WTC11 (cell line): ENCODE measurements at regions not wholly inside any gene's neighbourhood (a gene's known extent, or its start where the extent isn't known, plus 50 kb on each side); places are given as distances from the start of the nearest gene placed in this dataset.

Source experiments
- ATAC-seq: fragments of 200-7000 bp; cut with Tn5 transposase; 2 replicates; pipeline ENCODE4 v1.10.0; 2021; ENCODE audit warnings: mild to moderate bottlenecking, moderate library complexity
- CTCF ChIA-PET: fragments of 300-600 bp; sonication (Branson Sonifier 250); formaldehyde crosslinking; loops from one replicate; lab custom pipeline; 2021; ENCODE audit warnings: antibody characterized with exemption; lab: Charles Lee
- POLR2A ChIA-PET: fragments of 350-600 bp; sonication (Branson Sonifier 250); formaldehyde crosslinking; loops from one replicate; lab custom pipeline; 2021; ENCODE audit warnings: antibody characterized with exemption; lab: Charles Lee
- DNase-seq: peaks from one replicate; pipeline ENCODE4 v3.0.0; 2021; ENCODE audit warnings: low spot score
- H3K27ac Mint-ChIP-seq: 2 replicates; pipeline ENCODE4 v1.8.0; 2021; ENCODE audit warnings: mixed read lengths
- H3K27me3 Mint-ChIP-seq: 2 replicates; pipeline ENCODE4 v1.8.0; 2021; ENCODE audit warnings: low read depth, mild to moderate bottlenecking, moderate library complexity, mixed read lengths
- H3K36me3 Mint-ChIP-seq: 2 replicates; pipeline ENCODE4 v1.8.0; 2021; ENCODE audit warnings: mixed read lengths
- H3K4me1 Mint-ChIP-seq: 2 replicates; pipeline ENCODE4 v1.8.0; 2022; ENCODE audit warnings: mixed read lengths
- H3K4me3 Mint-ChIP-seq: 2 replicates; pipeline ENCODE4 v1.8.0; 2021; ENCODE audit warnings: mild to moderate bottlenecking, moderate library complexity, mixed read lengths
- H3K9me3 Mint-ChIP-seq: 2 replicates; pipeline ENCODE4 v1.8.0; 2021; ENCODE audit warnings: mixed read lengths
- AFF4 ChIP-seq: sonication (generic); formaldehyde crosslinking; IDR thresholded peaks from 2 replicates; pipeline ENCODE4 v1.8.1; 2023; ENCODE audit warnings: mild to moderate bottlenecking, missing genetic modification reagents, borderline replicate concordance
- ATF1 ChIP-seq: sonication (generic); formaldehyde crosslinking; IDR thresholded peaks from 2 replicates; pipeline ENCODE4 v1.8.1; 2023; ENCODE audit warnings: mild to moderate bottlenecking, moderate library complexity, missing genetic modification reagents
- CBFB ChIP-seq: sonication (generic); formaldehyde crosslinking; IDR thresholded peaks from 2 replicates; pipeline ENCODE4 v1.8.1; 2022; ENCODE audit warnings: mild to moderate bottlenecking, low read depth, missing genetic modification reagents
- EMX1 ChIP-seq: fragments of 250-450 bp; sonication (Bioruptor Pico); IDR thresholded peaks from 2 replicates; pipeline ENCODE4 v1.8.0; 2021; ENCODE audit warnings: mild to moderate bottlenecking
- ETV6 ChIP-seq: sonication (generic); formaldehyde crosslinking; IDR thresholded peaks from 2 replicates; pipeline ENCODE4 v1.8.1; 2022; ENCODE audit warnings: mild to moderate bottlenecking, missing genetic modification reagents
- GABPB1 ChIP-seq: sonication (generic); formaldehyde crosslinking; IDR thresholded peaks from 2 replicates; pipeline ENCODE4 v1.8.1; 2023; ENCODE audit warnings: mild to moderate bottlenecking, missing genetic modification reagents
- GTF2I ChIP-seq: fragments of 250-450 bp; sonication (Bioruptor Pico); conservative IDR thresholded peaks from 2 replicates; pipeline ENCODE4 v1.4.0; 2021; ENCODE audit warnings: mild to moderate bottlenecking
- MLX ChIP-seq: sonication (generic); formaldehyde crosslinking; IDR thresholded peaks from 2 replicates; pipeline ENCODE4 v1.8.1; 2023; ENCODE audit warnings: mild to moderate bottlenecking, missing genetic modification reagents, moderate library complexity
- NR3C1 ChIP-seq: sonication (generic); formaldehyde crosslinking; conservative IDR thresholded peaks from 2 replicates; pipeline ENCODE4 v1.8.1; 2023; ENCODE audit warnings: low read depth, mild to moderate bottlenecking, missing genetic modification reagents
- OVOL2 ChIP-seq: fragments of 250-450 bp; sonication (Bioruptor Pico); IDR thresholded peaks from 2 replicates; pipeline ENCODE4 v1.9.0; 2021; ENCODE audit warnings: mild to moderate bottlenecking, borderline replicate concordance
- PRDM15 ChIP-seq: sonication (generic); formaldehyde crosslinking; IDR thresholded peaks from 2 replicates; pipeline ENCODE4 v1.8.0; 2022; ENCODE audit warnings: missing genetic modification reagents
- SMAD3 ChIP-seq: sonication (generic); formaldehyde crosslinking; IDR thresholded peaks from 2 replicates; pipeline ENCODE4 v1.8.0; 2022; ENCODE audit warnings: missing genetic modification reagents, mild to moderate bottlenecking, borderline replicate concordance
- ZBTB21 ChIP-seq: sonication (generic); formaldehyde crosslinking; IDR thresholded peaks from 2 replicates; pipeline ENCODE4 v1.8.1; 2023; ENCODE audit warnings: mild to moderate bottlenecking, missing genetic modification reagents, borderline replicate concordance
- ZMAT4 ChIP-seq: fragments of 250-450 bp; sonication (Bioruptor Pico); IDR thresholded peaks from 2 replicates; pipeline ENCODE4 v1.9.0; 2021; ENCODE audit warnings: mild to moderate bottlenecking
- ZNF138 ChIP-seq: sonication (generic); formaldehyde crosslinking; conservative IDR thresholded peaks from 2 replicates; pipeline ENCODE4 v1.8.1; 2022; ENCODE audit warnings: mild to moderate bottlenecking, moderate library complexity, missing genetic modification reagents
- ZNF219 ChIP-seq: sonication (generic); formaldehyde crosslinking; IDR thresholded peaks from 2 replicates; pipeline ENCODE4 v1.8.0; 2023; ENCODE audit warnings: missing genetic modification reagents, mild to moderate bottlenecking, borderline replicate concordance
- ZNF396 ChIP-seq: fragments of 250-450 bp; sonication (Bioruptor Pico); IDR thresholded peaks from 2 replicates; pipeline ENCODE4 v1.8.0; 2021; ENCODE audit warnings: mild to moderate bottlenecking, moderate library complexity, borderline replicate concordance
- ZNF416 ChIP-seq: fragments of 250-450 bp; sonication (Bioruptor Pico); IDR thresholded peaks from 2 replicates; pipeline ENCODE4 v1.9.0; 2021; ENCODE audit warnings: mild to moderate bottlenecking, inconsistent platforms
- ZNF423 ChIP-seq: fragments of 250-450 bp; sonication (Bioruptor Pico); IDR thresholded peaks from 2 replicates; pipeline ENCODE4 v2.1.2; 2022; ENCODE audit warnings: mild to moderate bottlenecking, moderate library complexity
- TF ChIP-seq, protein P1 (sequence below): fragments of 250-450 bp; sonication (Bioruptor Pico); conservative IDR thresholded peaks from 2 replicates; pipeline ENCODE4 v1.9.0; 2021; ENCODE audit warnings: mild to moderate bottlenecking
- TF ChIP-seq, protein P2 (sequence below): fragments of 250-450 bp; sonication (Bioruptor Pico); IDR thresholded peaks from 2 replicates; pipeline ENCODE4 v2.1.2; 2022; ENCODE audit warnings: mild to moderate bottlenecking, moderate library complexity
- TF ChIP-seq, protein P3 (sequence below): sonication (generic); formaldehyde crosslinking; IDR thresholded peaks from 2 replicates; pipeline ENCODE4 v1.8.0; 2022; ENCODE audit warnings: mild to moderate bottlenecking, missing genetic modification reagents

DNA sequence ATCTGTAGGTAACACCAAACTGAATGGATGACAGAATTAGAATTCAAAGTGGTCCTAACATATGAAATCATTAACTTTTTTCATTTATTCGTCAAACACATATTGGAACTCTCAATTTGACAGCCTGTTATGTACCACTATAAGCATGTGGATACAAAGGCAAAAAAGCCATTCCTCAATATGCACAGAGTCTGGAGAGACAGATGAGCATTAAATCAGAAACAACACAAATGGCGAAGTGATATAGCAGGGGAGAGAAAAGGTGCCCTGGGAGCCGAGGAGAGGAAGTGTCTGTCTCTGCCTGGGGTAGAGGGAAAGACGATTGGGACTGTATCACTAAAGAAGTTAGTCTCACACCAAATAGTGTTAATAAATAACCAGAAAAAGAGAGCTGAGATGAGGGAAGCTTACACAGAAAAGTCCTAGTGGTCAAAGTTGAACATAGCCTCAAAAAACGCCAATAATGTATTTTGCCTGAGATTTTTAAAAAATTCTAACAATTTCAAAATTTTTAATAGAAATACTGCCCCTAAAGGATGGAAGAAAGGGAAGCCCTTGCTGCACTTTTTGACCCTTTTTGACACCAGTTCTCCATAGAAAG is 417.5 kb downstream of the TUSC7 start:
- CTCF ChIA-PET: interaction anchor here (0.7 to 1.2 kb wide), 3 partner anchors 10 to 12 kb away, joined by 3 to 4 read pairs (median 3); no protein-coding TSS in a partner anchor
- Mint-ChIP-seq H3K27me3 (no peaks in the 10 kb centered on the region), H3K4me3 (no peak overlapping the region)

DNA sequence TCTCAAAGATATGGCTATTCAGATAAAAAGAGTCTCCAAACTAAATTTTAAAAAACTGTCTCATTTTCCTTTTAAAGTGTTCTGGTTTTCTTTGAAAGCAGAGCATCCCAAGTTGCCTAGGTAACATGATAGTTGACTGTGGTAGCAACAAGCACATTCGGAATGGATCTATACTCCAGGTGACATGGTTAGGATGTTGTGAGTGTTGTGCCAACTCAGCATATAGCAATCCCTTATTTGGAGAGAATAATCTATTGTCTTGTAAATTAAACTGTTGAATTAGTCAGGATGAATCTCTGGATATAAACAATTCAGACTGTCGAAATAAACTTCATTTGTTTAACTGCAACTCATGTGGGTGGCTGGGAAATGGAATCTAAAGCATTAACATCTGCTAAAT is 418.6 kb downstream of the TUSC7 start:
- Mint-ChIP-seq H3K9me3 (no peaks in the 10 kb centered on the region), H3K4me1 (peaks cover 11% of the 10 kb centered on the region), H3K27me3 (no peaks in the 10 kb centered on the region), H3K27ac (no peak overlapping the region), H3K36me3 (no peaks in the 10 kb centered on the region), H3K4me3 (no peak overlapping the region)
- ChIA-PET POLR2A (no interaction called here), CTCF (interaction anchor here (1.0 kb wide), 1 partner anchor 65 kb away, joined by 3 read pairs; no protein-coding TSS in a partner anchor)
- DNase-seq: no peak
- TF ChIP-seq MLX (CRISPR knock-in tag) (no peak), GABPB1 (CRISPR knock-in tag) (no peak), ZNF219 (CRISPR knock-in tag) (no peak), GTF2I (CRISPR knock-in tag) (no peak), OVOL2 (no peak), CBFB (CRISPR knock-in tag) (no peak), AFF4 (CRISPR knock-in tag) (no peak), ZBTB21 (CRISPR knock-in tag) (no peak), NR3C1 (CRISPR knock-in tag) (no peak), PRDM15 (CRISPR knock-in tag) (no peak), EMX1 (CRISPR knock-in tag) (no peak), ZNF138 (CRISPR knock-in tag) (no peak), ZMAT4 (CRISPR knock-in tag) (no peak), ETV6 (CRISPR knock-in tag) (no peak), ZNF416 (CRISPR knock-in tag) (no peak), ZNF396 (no peak), SMAD3 (CRISPR knock-in tag) (no peak), ATF1 (CRISPR knock-in tag) (no peak)
- TF ChIP-seq, protein P1, sequence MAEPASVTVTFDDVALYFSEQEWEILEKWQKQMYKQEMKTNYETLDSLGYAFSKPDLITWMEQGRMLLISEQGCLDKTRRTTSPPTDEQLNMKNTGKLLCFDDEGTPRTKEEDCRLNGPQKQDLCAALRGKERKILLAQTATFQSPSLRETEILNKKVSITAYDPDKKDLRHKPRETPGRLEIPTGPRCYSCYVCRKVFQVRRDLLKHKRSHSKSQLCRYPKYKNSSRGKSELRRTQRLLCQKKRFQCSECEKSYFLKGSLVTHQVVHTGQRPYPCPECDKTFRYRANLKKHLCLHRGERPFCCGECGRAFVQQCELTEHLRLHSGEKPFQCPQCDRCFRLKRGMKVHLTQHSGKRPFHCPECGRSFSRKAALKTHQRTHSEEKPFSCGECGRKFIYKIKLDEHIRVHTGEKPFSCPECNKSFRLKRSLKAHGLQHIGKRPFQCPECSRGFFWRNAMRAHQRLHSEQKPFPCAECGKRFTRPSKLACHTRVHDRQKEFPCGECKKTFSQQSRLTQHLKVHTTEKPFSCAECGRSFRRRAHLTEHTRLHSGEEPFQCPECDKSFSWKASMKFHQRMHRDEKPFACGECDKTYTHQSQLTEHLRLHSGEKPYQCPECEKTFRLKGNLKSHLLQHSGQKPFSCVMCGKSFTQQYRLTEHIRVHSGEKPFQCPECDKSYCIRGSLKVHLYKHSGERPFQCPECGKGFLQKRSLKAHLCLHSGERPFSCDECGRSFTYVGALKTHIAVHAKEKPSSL (CRISPR knock-in tag): no peak
- TF ChIP-seq, protein P2, sequence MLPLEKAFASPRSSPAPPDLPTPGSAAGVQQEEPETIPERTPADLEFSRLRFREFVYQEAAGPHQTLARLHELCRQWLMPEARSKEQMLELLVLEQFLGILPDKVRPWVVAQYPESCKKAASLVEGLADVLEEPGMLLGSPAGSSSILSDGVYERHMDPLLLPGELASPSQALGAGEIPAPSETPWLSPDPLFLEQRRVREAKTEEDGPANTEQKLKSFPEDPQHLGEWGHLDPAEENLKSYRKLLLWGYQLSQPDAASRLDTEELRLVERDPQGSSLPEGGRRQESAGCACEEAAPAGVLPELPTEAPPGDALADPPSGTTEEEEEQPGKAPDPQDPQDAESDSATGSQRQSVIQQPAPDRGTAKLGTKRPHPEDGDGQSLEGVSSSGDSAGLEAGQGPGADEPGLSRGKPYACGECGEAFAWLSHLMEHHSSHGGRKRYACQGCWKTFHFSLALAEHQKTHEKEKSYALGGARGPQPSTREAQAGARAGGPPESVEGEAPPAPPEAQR (CRISPR knock-in tag): no peak
- ATAC-seq: no peak

More for the DNA sequence above, 417.5 kb downstream of the TUSC7 start:
- Mint-ChIP-seq H3K4me1 (peaks cover 11% of the 10 kb centered on the region), H3K27ac (no peak overlapping the region), H3K36me3 (no peaks in the 10 kb centered on the region), H3K9me3 (no peaks in the 10 kb centered on the region)
- no peak; the same call in 1 of the 2 replicates for ATAC-seq
- TF ChIP-seq ZNF423 (CRISPR knock-in tag): no peak
- TF ChIP-seq, protein P3, sequence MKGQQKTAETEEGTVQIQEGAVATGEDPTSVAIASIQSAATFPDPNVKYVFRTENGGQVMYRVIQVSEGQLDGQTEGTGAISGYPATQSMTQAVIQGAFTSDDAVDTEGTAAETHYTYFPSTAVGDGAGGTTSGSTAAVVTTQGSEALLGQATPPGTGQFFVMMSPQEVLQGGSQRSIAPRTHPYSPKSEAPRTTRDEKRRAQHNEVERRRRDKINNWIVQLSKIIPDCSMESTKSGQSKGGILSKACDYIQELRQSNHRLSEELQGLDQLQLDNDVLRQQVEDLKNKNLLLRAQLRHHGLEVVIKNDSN (CRISPR knock-in tag): no peak
- no peak for DNase-seq
- POLR2A ChIA-PET: no interaction called here
